ENCODE measurements at regions not wholly inside any gene's neighbourhood (a gene's known extent, or its start where the extent isn't known, plus 50 kb on each side); places are given as distances from the start of the nearest gene placed in this dataset.
A peak's percentile ranks its signal among the peaks of the same experiment; 100 is the strongest.

DNA sequence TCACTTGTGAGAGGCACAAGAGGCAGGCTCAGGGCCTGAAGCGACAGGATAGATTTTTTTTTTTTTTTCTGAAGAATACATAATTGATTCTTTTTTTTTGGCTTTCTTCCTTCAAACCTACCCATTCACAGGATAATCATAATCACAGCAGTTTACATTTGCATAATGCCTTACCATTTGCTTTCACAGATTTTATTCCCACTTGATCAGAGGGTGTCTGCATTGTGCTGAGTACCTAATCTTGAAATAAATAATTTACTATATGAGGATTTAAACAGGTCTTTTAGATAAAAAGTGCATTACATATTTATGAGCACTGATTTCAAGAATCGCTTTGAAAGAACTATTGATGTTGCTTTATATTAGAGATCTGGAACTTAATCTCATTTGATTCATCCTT lies 219.3 kb downstream of the SPRY1 start:
- Mint-ChIP-seq H3K4me3 (no peak overlapping the region), H3K4me1 (peaks cover 31 to 33% of the 10 kb centered on the region in 2 donors), H3K36me3 (no peaks in the 10 kb centered on the region), H3K27ac (peak overlapping the region in 1 of 2 donors; percentile 89), H3K9me3 (no peaks in the 10 kb centered on the region), H3K27me3 (ENCODE audit: low read depth in 2 of 2) (no peaks in the 10 kb centered on the region)
- Histone ChIP-seq H3K4me1 (ENCODE audit: control insufficient read depth, insufficient read depth, low read length) (peaks cover 16% of the 10 kb centered on the region), H3K27ac (ENCODE audit: low read length) (no peak overlapping the region), H3K36me3 (ENCODE audit: control insufficient read depth, insufficient read depth, low read length) (no peaks in the 10 kb centered on the region), H3K9me3 (ENCODE audit: control insufficient read depth, insufficient read depth, low read length) (no peaks in the 10 kb centered on the region), H3K4me3 (ENCODE audit: low read length) (no peak overlapping the region), H3K27me3 (ENCODE audit: control insufficient read depth, insufficient read depth, low read length) (no peaks in the 10 kb centered on the region)
- 100% methylated on average over 1 of the region's 2 CpGs for WGBS (ENCODE audit: insufficient coverage)
- intact Hi-C loops (cut with micrococcal nuclease), result no loop called here
- ATAC-seq (no peak), DNase-seq (no peak)
- TF ChIP-seq CTCF (IDR thresholded peaks at IDR 0.05), result no peak

DNA sequence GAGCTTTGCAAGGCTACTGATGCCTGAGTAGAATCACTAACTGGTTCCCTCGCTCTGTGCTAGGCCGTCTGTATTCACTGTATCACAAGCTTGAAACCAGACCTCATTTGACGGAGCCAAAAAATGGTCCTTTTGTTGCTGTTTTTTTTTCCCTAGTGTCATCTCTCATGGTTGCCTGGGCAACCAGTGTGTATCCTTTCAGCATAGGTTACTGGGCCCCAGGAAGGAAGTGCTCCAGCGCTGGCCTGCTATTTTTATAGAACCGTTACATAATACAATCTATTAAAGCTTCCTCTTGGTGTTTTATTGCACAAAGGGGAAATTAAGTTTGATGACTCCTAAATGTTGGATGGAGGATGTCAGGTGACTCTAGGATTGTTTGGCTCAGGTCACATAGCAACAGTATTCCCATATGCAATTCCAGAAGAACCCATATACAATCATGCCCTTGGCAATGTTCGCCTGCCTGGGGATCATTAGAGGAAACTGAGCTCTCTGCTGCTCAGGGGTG lies 220.4 kb downstream of the SPRY1 start:
- no peaks in the 10 kb centered on the region for H3K27me3 Mint-ChIP-seq (ENCODE audit: low read depth in 2 of 2)
- no peak for TF ChIP-seq CTCF (IDR thresholded peaks at IDR 0.05)
- ATAC-seq (peak; percentile 85 to 93 (median 88)), DNase-seq (peak; percentile 29 to 87)
- Histone ChIP-seq H3K4me3 (ENCODE audit: low read length) (no peak overlapping the region), H3K27ac (ENCODE audit: low read length) (peak overlapping the region; percentile 6), H3K4me1 (ENCODE audit: control insufficient read depth, insufficient read depth, low read length) (peaks cover 24% of the 10 kb centered on the region), H3K27me3 (ENCODE audit: control insufficient read depth, insufficient read depth, low read length) (no peaks in the 10 kb centered on the region), H3K9me3 (ENCODE audit: control insufficient read depth, insufficient read depth, low read length) (no peaks in the 10 kb centered on the region), H3K36me3 (ENCODE audit: control insufficient read depth, insufficient read depth, low read length) (no peaks in the 10 kb centered on the region)
- H3K4me3 Mint-ChIP-seq, result peak overlapping the region; percentile 52
- H3K36me3 Mint-ChIP-seq, result no peaks in the 10 kb centered on the region
- peak overlapping the region; percentile 83 to 89 for H3K27ac Mint-ChIP-seq
- peaks cover 42 to 44% of the 10 kb centered on the region in 2 donors for H3K4me1 Mint-ChIP-seq
- 35% methylated on average over 4 of the region's 6 CpGs for WGBS (ENCODE audit: insufficient coverage)
- intact Hi-C loops (cut with micrococcal nuclease), result no loop called here
- no peaks in the 10 kb centered on the region for H3K9me3 Mint-ChIP-seq

DNA sequence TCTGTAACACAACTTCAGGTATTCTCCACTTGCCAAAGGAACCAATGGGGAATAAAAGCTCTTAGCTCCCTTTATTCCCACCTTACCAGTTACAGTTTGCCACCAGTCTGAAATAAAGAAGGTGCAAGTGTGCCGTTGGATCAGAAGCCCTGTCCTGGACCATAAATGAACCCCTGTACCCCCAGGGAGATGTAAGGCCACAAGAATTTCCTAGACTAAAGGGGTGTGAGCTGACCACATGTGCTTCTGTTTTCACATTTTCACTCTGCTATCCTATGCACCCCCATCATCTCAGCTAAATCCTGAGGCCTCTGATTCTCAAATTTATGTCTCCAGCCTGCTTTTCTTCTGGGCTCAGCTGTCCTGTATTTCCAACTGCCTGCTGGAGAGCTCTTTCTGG lies 221.2 kb downstream of the SPRY1 start:
- TF ChIP-seq CTCF (IDR thresholded peaks at IDR 0.05), result no peak
- H3K27me3 Mint-ChIP-seq (ENCODE audit: low read depth in 2 of 2), result no peaks in the 10 kb centered on the region
- H3K27ac Mint-ChIP-seq, result peak overlapping the region; percentile 68 to 89
- no peaks in the 10 kb centered on the region for H3K27me3 ChIP-seq (ENCODE audit: control insufficient read depth, insufficient read depth, low read length)
- 90% methylated on average over 1 of the region's 1 CpG for WGBS (ENCODE audit: insufficient coverage)
- peaks cover 48 to 51% of the 10 kb centered on the region in 2 donors for H3K4me1 Mint-ChIP-seq
- peaks cover 26% of the 10 kb centered on the region for H3K4me1 ChIP-seq (ENCODE audit: control insufficient read depth, insufficient read depth, low read length)
- H3K4me3 ChIP-seq (ENCODE audit: low read length), result no peak overlapping the region
- no peaks in the 10 kb centered on the region for H3K36me3 Mint-ChIP-seq
- no peaks in the 10 kb centered on the region for H3K9me3 Mint-ChIP-seq
- H3K4me3 Mint-ChIP-seq, result no peak overlapping the region
- intact Hi-C loops (cut with micrococcal nuclease), result no loop called here
- no peak overlapping the region for H3K27ac ChIP-seq (ENCODE audit: low read length)
- ATAC-seq (no peak), DNase-seq (no peak)
- no peaks in the 10 kb centered on the region for H3K36me3 ChIP-seq (ENCODE audit: control insufficient read depth, insufficient read depth, low read length)
- no peaks in the 10 kb centered on the region for H3K9me3 ChIP-seq (ENCODE audit: control insufficient read depth, insufficient read depth, low read length)

GRCh38 chr4:123618606-123619005 lies 222.0 kb downstream of the SPRY1 start:
- Histone ChIP-seq H3K27ac (ENCODE audit: low read length) (no peak overlapping the region), H3K9me3 (ENCODE audit: control insufficient read depth, insufficient read depth, low read length) (no peaks in the 10 kb centered on the region), H3K27me3 (ENCODE audit: control insufficient read depth, insufficient read depth, low read length) (no peaks in the 10 kb centered on the region), H3K4me1 (ENCODE audit: control insufficient read depth, insufficient read depth, low read length) (peaks cover 26% of the 10 kb centered on the region), H3K4me3 (ENCODE audit: low read length) (no peak overlapping the region), H3K36me3 (ENCODE audit: control insufficient read depth, insufficient read depth, low read length) (no peaks in the 10 kb centered on the region)
- Mint-ChIP-seq H3K27ac (peak overlapping the region; percentile 68 to 89), H3K36me3 (no peaks in the 10 kb centered on the region), H3K27me3 (ENCODE audit: low read depth in 2 of 2) (no peaks in the 10 kb centered on the region), H3K4me1 (peaks cover 48 to 51% of the 10 kb centered on the region in 2 donors), H3K9me3 (no peaks in the 10 kb centered on the region), H3K4me3 (no peak overlapping the region)
- WGBS (ENCODE audit: insufficient coverage), result 100% methylated on average over 1 of the region's 1 CpG
- intact Hi-C loops (cut with micrococcal nuclease), result no loop called here
- ATAC-seq (no peak), DNase-seq (no peak)
- TF ChIP-seq CTCF (IDR thresholded peaks at IDR 0.05), result no peak
